GM12874 (cell line): ENCODE measurements at regions not wholly inside any gene's neighbourhood (a gene's known extent, or its start where the extent isn't known, plus 50 kb on each side); places are given as distances from the start of the nearest gene placed in this dataset.

ENCODE experiments used
- TF ChIP-seq, protein P1 (sequence below): IDR thresholded peaks from 2 replicates; pipeline ENCODE4 v1.5.1; 2011; ENCODE audit warnings: low read depth, mild to moderate bottlenecking, control low read depth, low read length, moderate library complexity; ENCODE audit not compliant: insufficient read depth

DNA sequence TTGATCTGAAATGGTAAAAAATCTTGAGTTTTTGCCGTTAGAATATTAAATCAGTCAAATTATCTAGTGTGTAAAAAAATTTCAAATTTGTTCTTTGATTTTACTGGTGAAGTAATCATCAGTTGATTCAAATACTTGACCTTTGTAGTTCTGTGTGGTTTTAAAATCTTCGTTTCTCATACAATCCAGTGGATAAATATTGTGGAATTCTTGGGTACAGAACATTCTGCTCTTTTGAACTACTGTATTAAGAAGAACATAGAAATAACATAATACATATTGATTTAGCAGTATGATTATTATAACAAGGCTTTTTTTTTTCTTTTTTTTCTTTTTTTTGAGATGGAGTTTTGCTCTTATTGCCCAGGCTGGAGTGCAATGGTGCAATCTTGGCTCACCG lies 491.8 kb downstream of the CD109 start:
- TF ChIP-seq, protein P1, sequence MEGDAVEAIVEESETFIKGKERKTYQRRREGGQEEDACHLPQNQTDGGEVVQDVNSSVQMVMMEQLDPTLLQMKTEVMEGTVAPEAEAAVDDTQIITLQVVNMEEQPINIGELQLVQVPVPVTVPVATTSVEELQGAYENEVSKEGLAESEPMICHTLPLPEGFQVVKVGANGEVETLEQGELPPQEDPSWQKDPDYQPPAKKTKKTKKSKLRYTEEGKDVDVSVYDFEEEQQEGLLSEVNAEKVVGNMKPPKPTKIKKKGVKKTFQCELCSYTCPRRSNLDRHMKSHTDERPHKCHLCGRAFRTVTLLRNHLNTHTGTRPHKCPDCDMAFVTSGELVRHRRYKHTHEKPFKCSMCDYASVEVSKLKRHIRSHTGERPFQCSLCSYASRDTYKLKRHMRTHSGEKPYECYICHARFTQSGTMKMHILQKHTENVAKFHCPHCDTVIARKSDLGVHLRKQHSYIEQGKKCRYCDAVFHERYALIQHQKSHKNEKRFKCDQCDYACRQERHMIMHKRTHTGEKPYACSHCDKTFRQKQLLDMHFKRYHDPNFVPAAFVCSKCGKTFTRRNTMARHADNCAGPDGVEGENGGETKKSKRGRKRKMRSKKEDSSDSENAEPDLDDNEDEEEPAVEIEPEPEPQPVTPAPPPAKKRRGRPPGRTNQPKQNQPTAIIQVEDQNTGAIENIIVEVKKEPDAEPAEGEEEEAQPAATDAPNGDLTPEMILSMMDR: no peak

DNA sequence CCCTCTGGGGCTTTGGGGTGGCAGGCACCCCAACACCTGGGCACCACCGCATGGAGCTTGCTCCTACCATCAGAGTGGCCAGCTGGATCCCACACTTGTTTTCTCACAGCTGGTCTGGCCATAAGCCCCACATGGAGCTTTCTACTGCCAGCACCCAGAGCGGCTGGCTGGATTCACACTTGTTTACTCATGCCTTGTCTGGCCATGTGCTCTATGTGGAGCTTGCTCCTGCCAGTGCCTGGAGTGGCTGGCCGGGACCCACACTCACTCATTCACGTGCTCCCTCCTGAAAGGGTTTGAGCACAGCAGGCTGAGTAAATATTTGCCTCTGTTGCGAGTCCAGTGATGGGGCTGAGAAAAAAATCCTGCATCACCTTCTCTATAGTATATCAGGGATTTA lies 487.0 kb downstream of the CD109 start:
- TF ChIP-seq, protein P1: no peak

DNA sequence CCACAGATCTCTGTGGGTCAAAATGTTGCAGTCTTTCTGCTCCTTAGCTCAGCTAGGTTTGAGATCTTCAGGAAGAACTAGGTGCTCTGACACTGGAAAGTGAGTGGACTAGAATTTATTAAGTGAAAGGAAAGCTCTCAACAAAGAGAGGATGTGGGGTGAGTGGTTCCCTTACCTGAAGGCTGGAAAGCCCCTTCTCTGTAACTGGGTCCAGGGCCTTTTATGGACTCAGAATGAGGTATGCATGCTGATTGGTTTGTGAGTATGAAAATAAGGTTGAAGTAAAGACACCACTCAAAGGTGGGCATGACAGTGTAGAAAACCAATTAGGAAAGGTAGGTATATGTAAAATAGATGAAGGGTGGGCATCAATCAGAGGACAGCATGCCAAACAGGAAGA lies 485.5 kb downstream of the CD109 start:
- TF ChIP-seq, protein P1: no peak

DNA sequence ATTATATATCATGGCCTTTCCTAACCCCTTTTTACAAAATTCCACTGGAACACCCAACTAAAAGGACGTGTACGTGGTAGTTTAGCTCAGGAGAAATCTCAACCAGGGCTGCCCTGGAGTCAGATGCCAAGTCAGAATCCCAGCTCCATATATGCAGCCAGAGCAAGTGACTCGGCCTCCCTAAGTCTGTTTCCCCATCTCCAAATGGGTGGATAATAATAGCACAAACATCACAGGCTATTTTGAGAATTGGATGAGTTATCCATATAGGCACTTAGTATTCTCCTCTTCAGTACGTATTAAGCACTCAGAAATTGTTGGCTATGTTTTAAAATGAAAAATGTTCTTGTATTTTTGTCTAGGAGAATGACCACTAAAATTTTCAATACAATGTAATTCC lies 481.5 kb downstream of the CD109 start:
- TF ChIP-seq, protein P1: no peak

DNA sequence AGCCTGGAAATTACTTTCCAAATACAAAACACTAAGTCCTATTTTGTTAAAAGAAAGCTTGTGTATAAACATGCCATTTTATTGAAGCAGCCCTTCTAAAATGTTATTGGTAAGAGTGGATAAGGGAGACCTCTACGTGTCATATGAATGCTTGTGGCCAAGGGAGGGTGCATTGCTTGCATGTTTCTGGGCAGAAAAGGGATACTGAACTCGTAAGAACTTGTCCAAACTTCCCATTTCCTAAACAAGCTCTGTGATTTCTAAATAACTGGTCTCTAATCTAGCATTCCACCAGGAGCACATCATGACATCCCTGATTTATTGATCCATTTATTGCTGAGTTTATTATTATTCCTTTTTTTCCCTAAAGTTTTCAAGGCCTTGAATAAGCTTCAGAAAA lies 474.1 kb downstream of the CD109 start:
- TF ChIP-seq, protein P1: no peak

DNA sequence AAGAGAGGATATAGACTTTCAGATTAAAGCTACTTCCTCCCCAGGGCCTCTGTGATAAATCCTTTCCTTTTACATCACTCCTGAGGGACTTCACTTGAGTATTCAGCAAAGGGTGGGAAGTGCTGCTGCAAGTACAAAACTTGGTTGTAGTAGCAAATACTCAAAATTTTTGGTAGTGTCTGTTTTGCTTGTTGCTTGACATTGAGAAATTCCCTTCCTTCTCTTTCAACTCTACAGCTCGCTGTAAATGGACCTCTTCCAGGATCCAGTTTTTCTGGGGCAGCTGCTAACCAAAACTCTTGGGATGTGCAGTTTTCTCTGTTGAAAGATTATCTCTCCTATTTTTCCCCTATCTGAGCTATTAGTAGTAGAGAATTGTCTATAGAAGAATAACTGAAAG lies 472.0 kb downstream of the CD109 start:
- TF ChIP-seq, protein P1: no peak

DNA sequence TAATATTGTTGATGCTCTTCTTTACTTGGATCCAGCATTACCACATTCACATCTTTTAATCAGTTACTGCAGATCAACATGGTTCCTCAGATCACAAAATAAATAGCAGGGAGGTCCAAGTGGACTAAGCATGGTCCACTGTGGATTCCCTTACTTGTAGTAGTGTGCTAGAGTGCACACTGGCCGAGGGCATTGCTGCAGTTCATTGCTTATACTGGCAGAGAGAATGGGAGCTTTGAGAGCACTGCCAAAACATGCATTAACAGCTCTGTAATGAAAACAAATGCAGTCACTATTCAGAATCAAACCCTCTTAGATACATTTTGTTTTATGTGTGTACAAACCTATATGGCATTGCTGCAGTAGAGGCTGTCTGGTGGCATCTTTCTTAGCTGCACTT lies 471.5 kb downstream of the CD109 start:
- TF ChIP-seq, protein P1: no peak

DNA sequence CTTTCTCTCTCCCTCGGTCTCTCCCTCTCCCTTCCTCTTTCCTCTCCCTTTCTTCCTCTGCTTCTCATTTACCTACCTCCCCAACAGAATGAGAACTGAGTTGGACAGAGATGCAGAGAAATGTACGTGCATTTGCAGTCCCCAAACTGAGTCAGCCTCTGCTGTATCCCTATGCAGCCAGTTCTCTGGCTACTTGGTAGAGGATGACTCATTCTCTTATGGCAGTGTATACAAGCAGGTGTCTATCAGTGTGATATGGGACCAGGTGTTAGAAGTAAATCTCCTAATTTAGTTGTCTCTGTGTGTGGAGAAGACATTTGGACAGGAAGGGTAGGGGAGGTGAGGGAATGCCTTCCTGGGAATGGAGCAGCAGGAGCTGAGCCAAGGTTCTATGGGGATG lies 470.8 kb downstream of the CD109 start:
- TF ChIP-seq, protein P1: no peak
